Astrocyte (in vitro differentiated cells and primary cell): ENCODE measurements at regions not wholly inside any gene's neighbourhood (a gene's known extent, or its start where the extent isn't known, plus 50 kb on each side); places are given as distances from the start of the nearest gene placed in this dataset.
A peak's percentile ranks its signal among the peaks of the same experiment; 100 is the strongest.

Source experiments
- DNase-seq: peaks from one replicate; pipeline ENCODE4 v3.0.0-alpha.2; 2010; ENCODE audit warnings: low read depth
- FAIRE-seq: peaks from 2 replicates; lab custom pipeline; 2011; peaks lifted over from hg19 to GRCh38; lab: Jason Lieb, UNC
- H2AFZ ChIP-seq: 2 replicates; pipeline ENCODE4 v1.6.0; 2012; ENCODE audit warnings: low read depth, low read length, inconsistent platforms
- H3K27ac ChIP-seq: 2 replicates; pipeline ENCODE4 v1.5.1; 2011; ENCODE audit warnings: low read depth, low read length, inconsistent platforms
- H3K27me3 ChIP-seq: 2 replicates; pipeline ENCODE4 v1.6.0; 2011; ENCODE audit warnings: low read length, inconsistent platforms; ENCODE audit not compliant: insufficient read depth
- H3K36me3 ChIP-seq: 2 replicates; pipeline ENCODE4 v1.5.1; 2011; ENCODE audit warnings: low read length, inconsistent platforms; ENCODE audit not compliant: insufficient read depth
- H3K4me1 ChIP-seq: 2 replicates; pipeline ENCODE4 v1.5.1; 2011; ENCODE audit warnings: low read length, inconsistent platforms; ENCODE audit not compliant: insufficient read depth
- H3K4me2 ChIP-seq: 2 replicates; pipeline ENCODE4 v1.6.0; 2012; ENCODE audit warnings: low read length, inconsistent platforms
- H3K4me3 ChIP-seq: 2 replicates; pipeline ENCODE4 v1.5.1; 2011; ENCODE audit warnings: low read depth, mild to moderate bottlenecking, low read length, inconsistent platforms; ENCODE audit not compliant: insufficient read depth
- H3K79me2 ChIP-seq: 2 replicates; pipeline ENCODE4 v1.6.0; 2012; ENCODE audit warnings: mild to moderate bottlenecking, low read length, inconsistent platforms; ENCODE audit not compliant: insufficient read depth
- H3K9ac ChIP-seq: 2 replicates; pipeline ENCODE4 v1.6.0; 2012; ENCODE audit warnings: mild to moderate bottlenecking, low read length, inconsistent platforms
- H3K9me3 ChIP-seq: 2 replicates; pipeline ENCODE4 v1.5.1; 2012; ENCODE audit warnings: low read depth, mild to moderate bottlenecking, low read length, inconsistent platforms; ENCODE audit not compliant: insufficient read depth
- H4K20me1 ChIP-seq: 2 replicates; pipeline ENCODE4 v1.6.0; 2012; ENCODE audit warnings: low read length, inconsistent platforms; ENCODE audit not compliant: insufficient read depth
- H3K27ac Mint-ChIP-seq: one replicate; pipeline ENCODE4 v1.8.0; 2021; ENCODE audit warnings: mild to moderate bottlenecking, mixed read lengths; ENCODE audit not compliant: unreplicated experiment
- H3K27me3 Mint-ChIP-seq: one replicate; pipeline ENCODE4 v1.8.0; 2021; ENCODE audit warnings: low read depth, mixed read lengths; ENCODE audit not compliant: unreplicated experiment
- H3K36me3 Mint-ChIP-seq: one replicate; pipeline ENCODE4 v1.8.0; 2021; ENCODE audit warnings: low read depth, mixed read lengths; ENCODE audit not compliant: unreplicated experiment
- H3K4me1 Mint-ChIP-seq: one replicate; pipeline ENCODE4 v1.8.0; 2021; ENCODE audit warnings: low read depth, mixed read lengths; ENCODE audit not compliant: unreplicated experiment
- H3K4me3 Mint-ChIP-seq: one replicate; pipeline ENCODE4 v1.8.0; 2021; ENCODE audit warnings: mild to moderate bottlenecking, moderate library complexity, mixed read lengths; ENCODE audit not compliant: unreplicated experiment
- H3K9me3 Mint-ChIP-seq: one replicate; pipeline ENCODE4 v1.8.0; 2021; ENCODE audit warnings: mild to moderate bottlenecking, mixed read lengths; ENCODE audit not compliant: unreplicated experiment
- EZH2 ChIP-seq: IDR thresholded peaks from 2 replicates; pipeline ENCODE4 v1.6.1; 2012; ENCODE audit warnings: mild to moderate bottlenecking, low read length, inconsistent platforms; ENCODE audit not compliant: insufficient read depth
- TF ChIP-seq, protein P1 (sequence below): IDR thresholded peaks from 2 replicates; pipeline ENCODE4 v1.5.1; 2011; ENCODE audit warnings: low read depth, mild to moderate bottlenecking, inconsistent platforms, low read length, moderate library complexity; ENCODE audit not compliant: insufficient read depth

DNA sequence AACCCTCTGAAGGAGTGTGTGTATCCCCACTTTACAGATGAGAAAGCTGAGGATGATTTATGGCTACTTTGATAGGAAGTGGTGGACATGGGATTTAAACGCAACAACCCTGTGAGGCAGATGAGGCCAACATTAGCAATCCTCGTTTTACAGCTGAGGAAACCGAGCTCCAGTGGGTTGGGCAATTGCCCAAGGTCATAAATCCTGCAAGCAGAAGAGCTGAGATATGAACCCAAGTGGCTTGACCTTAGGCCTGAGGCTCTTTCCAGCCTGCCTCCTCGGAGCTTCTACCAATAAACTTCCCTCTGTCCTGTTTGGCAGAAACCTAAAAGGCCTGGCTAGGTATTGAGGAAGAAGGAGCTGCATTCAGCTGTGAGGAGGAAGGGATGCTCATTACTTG lies 185.5 kb upstream of the RBPJ start:
- peaks cover 12% of the 10 kb centered on the region for H3K9me3 Mint-ChIP-seq
- H2AFZ ChIP-seq, result no peak overlapping the region
- H3K4me3 Mint-ChIP-seq, result no peak overlapping the region
- H3K4me2 ChIP-seq, result no peak overlapping the region
- no peaks in the 10 kb centered on the region for H3K36me3 ChIP-seq
- H3K27me3 Mint-ChIP-seq, result peaks cover 9% of the 10 kb centered on the region
- H3K79me2 ChIP-seq, result no peaks in the 10 kb centered on the region
- no peak overlapping the region for H3K27ac ChIP-seq
- H3K27me3 ChIP-seq, result peaks cover 3% of the 10 kb centered on the region
- no peak overlapping the region for H3K9ac ChIP-seq
- no peak for DNase-seq
- H3K36me3 Mint-ChIP-seq, result peaks cover 2% of the 10 kb centered on the region
- H3K4me1 Mint-ChIP-seq, result peaks cover 6% of the 10 kb centered on the region
- no peak for TF ChIP-seq EZH2
- TF ChIP-seq, protein P1, sequence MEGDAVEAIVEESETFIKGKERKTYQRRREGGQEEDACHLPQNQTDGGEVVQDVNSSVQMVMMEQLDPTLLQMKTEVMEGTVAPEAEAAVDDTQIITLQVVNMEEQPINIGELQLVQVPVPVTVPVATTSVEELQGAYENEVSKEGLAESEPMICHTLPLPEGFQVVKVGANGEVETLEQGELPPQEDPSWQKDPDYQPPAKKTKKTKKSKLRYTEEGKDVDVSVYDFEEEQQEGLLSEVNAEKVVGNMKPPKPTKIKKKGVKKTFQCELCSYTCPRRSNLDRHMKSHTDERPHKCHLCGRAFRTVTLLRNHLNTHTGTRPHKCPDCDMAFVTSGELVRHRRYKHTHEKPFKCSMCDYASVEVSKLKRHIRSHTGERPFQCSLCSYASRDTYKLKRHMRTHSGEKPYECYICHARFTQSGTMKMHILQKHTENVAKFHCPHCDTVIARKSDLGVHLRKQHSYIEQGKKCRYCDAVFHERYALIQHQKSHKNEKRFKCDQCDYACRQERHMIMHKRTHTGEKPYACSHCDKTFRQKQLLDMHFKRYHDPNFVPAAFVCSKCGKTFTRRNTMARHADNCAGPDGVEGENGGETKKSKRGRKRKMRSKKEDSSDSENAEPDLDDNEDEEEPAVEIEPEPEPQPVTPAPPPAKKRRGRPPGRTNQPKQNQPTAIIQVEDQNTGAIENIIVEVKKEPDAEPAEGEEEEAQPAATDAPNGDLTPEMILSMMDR, result no peak
- H3K4me1 ChIP-seq, result no peaks in the 10 kb centered on the region
- H4K20me1 ChIP-seq, result no peaks in the 10 kb centered on the region
- FAIRE-seq, result no peak
- H3K27ac Mint-ChIP-seq, result no peak overlapping the region
- no peak overlapping the region for H3K4me3 ChIP-seq
- no peaks in the 10 kb centered on the region for H3K9me3 ChIP-seq

DNA sequence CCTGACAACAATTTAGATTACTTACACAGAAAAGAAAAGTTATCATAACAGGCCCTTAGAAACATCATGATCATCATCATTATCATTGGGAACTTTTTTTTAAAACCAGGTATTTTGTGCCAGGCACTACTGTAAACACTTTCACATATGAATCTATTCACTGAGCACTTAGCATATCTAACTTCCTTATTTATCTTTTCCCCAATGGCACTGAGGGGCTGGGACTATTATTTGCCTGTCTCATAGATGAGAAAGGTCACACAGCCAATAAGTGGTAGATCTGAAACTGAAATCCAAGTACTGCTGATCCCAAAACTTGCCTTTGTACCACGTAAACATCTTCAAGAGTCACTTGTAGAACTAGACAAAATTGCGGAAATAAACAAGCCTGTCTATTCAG lies 184.2 kb upstream of the RBPJ start:
- H3K4me2 ChIP-seq, result no peak overlapping the region
- Mint-ChIP-seq H3K27me3 (peaks cover 9% of the 10 kb centered on the region), H3K27ac (no peak overlapping the region), H3K36me3 (peaks cover 2% of the 10 kb centered on the region), H3K9me3 (peaks cover 11% of the 10 kb centered on the region), H3K4me1 (peaks cover 11% of the 10 kb centered on the region), H3K4me3 (no peak overlapping the region)
- H3K27me3 ChIP-seq, result peaks cover 3% of the 10 kb centered on the region
- H3K9me3 ChIP-seq, result no peaks in the 10 kb centered on the region
- no peaks in the 10 kb centered on the region for H4K20me1 ChIP-seq
- H3K27ac ChIP-seq, result no peak overlapping the region
- H3K4me3 ChIP-seq, result no peak overlapping the region
- H3K36me3 ChIP-seq, result no peaks in the 10 kb centered on the region
- H3K4me1 ChIP-seq, result no peaks in the 10 kb centered on the region
- no peak for FAIRE-seq
- H3K79me2 ChIP-seq, result no peaks in the 10 kb centered on the region
- TF ChIP-seq EZH2, result no peak
- TF ChIP-seq, protein P1, result no peak
- H2AFZ ChIP-seq, result no peak overlapping the region
- no peak for DNase-seq
- no peak overlapping the region for H3K9ac ChIP-seq

DNA sequence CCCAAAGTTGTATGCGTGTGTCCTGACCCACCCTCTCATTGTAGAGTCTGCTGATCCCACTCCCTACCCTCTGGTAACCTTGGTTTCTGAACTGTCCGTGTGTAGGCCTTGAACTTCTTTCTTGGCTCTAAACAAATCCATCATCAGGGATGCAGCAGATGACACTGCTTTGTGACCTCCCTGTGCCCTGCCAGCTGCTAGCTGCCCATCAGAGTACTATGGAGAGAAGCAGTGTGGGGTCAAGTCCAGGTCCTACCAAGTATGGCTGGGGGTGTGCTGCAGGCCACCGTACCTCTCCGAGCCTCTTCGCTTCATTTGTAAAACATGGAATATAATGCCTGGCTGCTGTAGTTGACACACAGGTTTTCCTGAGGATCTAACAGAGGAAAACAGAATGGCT lies 183.5 kb upstream of the RBPJ start:
- peak overlapping the region; percentile 9 for H3K27ac Mint-ChIP-seq
- Histone ChIP-seq H3K79me2 (no peaks in the 10 kb centered on the region), H3K4me3 (no peak overlapping the region), H3K27me3 (peaks cover 3% of the 10 kb centered on the region), H4K20me1 (no peaks in the 10 kb centered on the region), H3K4me2 (no peak overlapping the region), H3K36me3 (no peaks in the 10 kb centered on the region), H3K9me3 (no peaks in the 10 kb centered on the region), H3K4me1 (no peaks in the 10 kb centered on the region), H3K27ac (no peak overlapping the region), H2AFZ (no peak overlapping the region), H3K9ac (no peak overlapping the region)
- TF ChIP-seq, protein P1, result no peak
- no peak for TF ChIP-seq EZH2
- peaks cover 2% of the 10 kb centered on the region for H3K36me3 Mint-ChIP-seq
- FAIRE-seq (no peak), DNase-seq (no peak)
- peaks cover 17% of the 10 kb centered on the region for H3K4me1 Mint-ChIP-seq
- H3K27me3 Mint-ChIP-seq, result peaks cover 9% of the 10 kb centered on the region
- no peak overlapping the region for H3K4me3 Mint-ChIP-seq
- H3K9me3 Mint-ChIP-seq, result peaks cover 11% of the 10 kb centered on the region
